ENCODE measurements at regions not wholly inside any gene's neighbourhood (a gene's known extent, or its start where the extent isn't known, plus 50 kb on each side); places are given as distances from the start of the nearest gene placed in this dataset.
A peak's percentile ranks its signal among the peaks of the same experiment; 100 is the strongest.

- DNase-seq (ENCODE audit: low read depth): peak; percentile 12
- no peak for TF ChIP-seq CTCF (conservative IDR thresholded peaks at IDR 0.05; ENCODE audit: low read depth, low read length)
- H3K4me3 ChIP-seq (ENCODE audit: low read depth, low read length): no peak overlapping the region
These were observed 77.0 kb upstream of the INHBA start for GRCh38 chr7:41779918-41780317.

DNA sequence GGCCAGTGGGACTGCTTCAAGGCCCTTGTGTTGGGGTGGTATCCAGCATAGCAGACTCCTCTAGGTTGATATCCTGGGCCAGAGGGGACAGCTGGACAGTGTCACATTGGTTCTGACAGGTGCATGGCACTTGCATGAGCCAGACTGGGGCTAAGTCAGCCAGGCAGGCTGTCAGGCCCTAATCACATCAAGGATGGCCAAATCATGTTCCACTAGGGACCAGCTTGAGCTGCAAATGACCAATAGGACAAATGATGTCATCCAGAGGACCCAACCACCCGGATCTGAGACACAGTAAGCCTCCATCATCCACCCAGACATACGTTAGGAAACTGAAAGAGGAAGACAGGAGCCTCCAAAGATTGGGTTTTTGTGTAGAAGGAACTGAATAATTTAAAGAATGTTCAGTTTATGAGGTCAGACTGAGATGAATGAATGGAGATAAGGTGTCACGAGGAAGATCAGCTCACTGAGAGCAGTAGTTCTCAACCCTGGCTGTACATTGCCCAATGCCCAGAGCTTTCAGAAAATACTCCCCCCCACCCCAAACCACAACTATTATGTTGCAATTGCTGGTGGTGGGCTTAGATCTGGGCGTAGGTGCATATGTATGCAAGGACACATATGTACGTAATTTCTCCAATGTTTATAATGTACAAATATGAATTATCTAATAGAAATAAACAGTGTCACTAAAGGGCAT, 75.2 kb upstream of the INHBA start:
- TF ChIP-seq CTCF (conservative IDR thresholded peaks at IDR 0.05; ENCODE audit: low read depth, low read length): no peak
- H3K4me3 ChIP-seq (ENCODE audit: low read depth, low read length): no peak overlapping the region
- peak; percentile 25 for DNase-seq (ENCODE audit: low read depth)

- no peak overlapping the region for H3K4me3 ChIP-seq (ENCODE audit: low read depth, low read length)
- TF ChIP-seq CTCF (conservative IDR thresholded peaks at IDR 0.05; ENCODE audit: low read depth, low read length): no peak
- no peak for DNase-seq (ENCODE audit: low read depth)
These were observed 72.1 kb upstream of the INHBA start for GRCh38 chr7:41774966-41775365.

DNA sequence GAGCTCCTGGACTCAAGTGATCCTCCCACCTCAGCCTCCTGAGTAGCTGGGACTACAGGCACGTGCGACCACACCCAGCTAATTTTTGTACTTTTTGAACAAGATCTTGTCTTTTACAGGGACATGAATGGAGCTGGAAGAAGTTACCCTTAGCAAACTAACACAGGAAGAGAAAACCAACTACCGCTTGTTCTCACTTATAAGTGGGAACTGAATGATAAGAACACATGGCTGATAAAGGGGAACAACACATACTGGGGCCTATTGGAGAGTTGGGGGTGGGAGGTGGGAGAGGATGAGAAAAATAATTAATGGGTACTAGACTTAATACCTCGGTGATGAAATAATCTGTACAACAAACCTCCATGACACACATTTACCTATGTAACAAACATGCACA, 70.9 kb upstream of the INHBA start:
- no peak for DNase-seq (ENCODE audit: low read depth)
- TF ChIP-seq CTCF (conservative IDR thresholded peaks at IDR 0.05; ENCODE audit: low read depth, low read length): no peak
- no peak overlapping the region for H3K4me3 ChIP-seq (ENCODE audit: low read depth, low read length)

GRCh38 chr7:41771717-41772116, 68.8 kb upstream of the INHBA start:
- no peak overlapping the region for H3K4me3 ChIP-seq (ENCODE audit: low read depth, low read length)
- no peak for DNase-seq (ENCODE audit: low read depth)
- no peak for TF ChIP-seq CTCF (conservative IDR thresholded peaks at IDR 0.05; ENCODE audit: low read depth, low read length)

- TF ChIP-seq CTCF (conservative IDR thresholded peaks at IDR 0.05; ENCODE audit: low read depth, low read length): no peak
- no peak overlapping the region for H3K4me3 ChIP-seq (ENCODE audit: low read depth, low read length)
- DNase-seq (ENCODE audit: low read depth): no peak
These were observed 66.3 kb upstream of the INHBA start for GRCh38 chr7:41769162-41769561.

DNA sequence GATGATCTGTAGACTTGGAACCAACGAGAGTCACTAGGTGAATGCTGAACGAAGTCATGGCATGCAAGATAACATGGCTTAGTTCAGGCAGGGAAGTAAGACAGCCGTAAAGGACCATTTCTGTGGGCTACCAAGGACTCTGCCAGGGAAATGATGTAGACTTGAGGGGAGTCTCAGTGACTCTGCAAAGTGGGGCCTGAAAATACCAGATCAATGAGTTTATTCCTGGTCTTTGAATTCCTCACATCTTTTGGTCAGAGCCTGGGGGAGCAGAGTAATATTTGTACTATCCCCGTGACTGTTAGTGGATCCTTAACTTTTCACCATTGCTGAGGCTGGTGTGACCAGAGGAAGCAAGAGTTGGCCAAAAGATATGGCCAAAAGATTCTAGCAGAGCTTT, 60.7 kb upstream of the INHBA start:
- DNase-seq (ENCODE audit: low read depth): no peak
- TF ChIP-seq CTCF (conservative IDR thresholded peaks at IDR 0.05; ENCODE audit: low read depth, low read length): no peak
- no peak overlapping the region for H3K4me3 ChIP-seq (ENCODE audit: low read depth, low read length)
